HG03139 (cell line): ENCODE measurements at regions not wholly inside any gene's neighbourhood (a gene's known extent, or its start where the extent isn't known, plus 50 kb on each side); places are given as distances from the start of the nearest gene placed in this dataset.

ENCODE experiments used
- ATAC-seq: cut with Tn5 transposase; IDR thresholded peaks from one replicate; pipeline ENCODE4 v1.9.1; 2021; ENCODE audit not compliant: unreplicated experiment

DNA sequence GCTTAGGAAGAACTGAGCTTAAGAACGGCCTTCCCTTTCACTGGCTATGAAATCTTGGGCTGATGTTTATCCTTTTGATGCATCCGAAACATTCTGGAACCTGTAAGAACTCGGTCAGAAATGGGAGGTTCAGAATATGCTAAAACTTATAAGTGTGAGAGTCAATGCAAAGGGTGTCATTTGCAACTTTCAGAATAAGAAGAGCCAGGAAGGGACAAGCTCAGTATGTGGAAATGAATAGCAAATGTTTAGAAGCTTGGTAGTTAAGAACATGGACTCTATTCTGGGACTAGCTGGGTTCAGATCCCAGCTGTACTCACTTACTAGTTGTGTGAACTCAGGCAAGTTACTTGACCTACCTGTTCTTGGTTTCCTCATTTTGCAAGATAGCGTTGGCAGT is 234.1 kb downstream of the OMA1 start:
- ATAC-seq: no peak

DNA sequence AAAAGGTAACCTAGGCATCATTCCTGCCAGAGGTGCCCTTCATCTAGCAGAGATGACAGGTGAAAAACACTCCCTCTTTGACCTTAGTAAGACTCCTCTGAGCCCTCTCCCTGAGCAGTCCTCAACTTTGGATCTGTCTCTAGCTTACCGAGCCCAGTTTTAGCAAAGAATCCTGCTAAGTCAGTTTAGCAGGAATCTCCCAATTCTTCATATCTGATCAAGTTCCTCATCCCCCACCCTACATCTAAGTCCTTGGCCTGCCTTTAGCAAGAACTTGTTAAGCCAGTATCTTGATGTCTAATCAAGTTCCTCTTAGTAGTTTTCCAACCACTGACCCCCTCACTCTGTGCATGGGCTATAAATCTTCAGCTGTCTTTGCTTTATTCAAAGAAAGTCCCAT is 235.6 kb downstream of the OMA1 start:
- no peak for ATAC-seq

GRCh38 chr1:58310469-58310868 is 236.1 kb downstream of the OMA1 start:
- ATAC-seq: no peak

GRCh38 chr1:58308206-58308605 is 238.3 kb downstream of the OMA1 start:
- no peak for ATAC-seq

DNA sequence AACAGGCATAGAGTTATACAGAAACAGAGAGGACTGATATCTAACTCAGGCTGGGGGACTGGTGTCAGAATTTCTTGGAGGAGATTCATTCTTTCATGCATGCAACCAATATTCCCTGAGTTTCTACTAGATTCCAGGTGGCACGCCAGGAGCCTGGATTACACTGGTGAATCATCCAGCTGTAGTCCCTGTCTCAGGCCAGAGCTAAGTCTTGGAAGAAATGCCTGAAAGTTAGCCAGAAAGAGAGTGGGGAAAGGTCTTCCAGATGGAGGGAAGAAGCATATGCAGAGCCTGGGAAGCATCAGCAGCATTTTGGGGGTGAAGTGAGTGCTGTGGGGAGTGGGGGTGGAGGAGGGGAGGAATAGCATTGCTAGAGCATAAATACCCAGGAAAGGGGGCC is 239.1 kb downstream of the OMA1 start:
- ATAC-seq: no peak

- no peak for ATAC-seq
These were observed 240.9 kb downstream of the OMA1 start for GRCh38 chr1:58305622-58306021.

GRCh38 chr1:58304346-58304975 is 242.1 kb downstream of the OMA1 start:
- no peak for ATAC-seq

DNA sequence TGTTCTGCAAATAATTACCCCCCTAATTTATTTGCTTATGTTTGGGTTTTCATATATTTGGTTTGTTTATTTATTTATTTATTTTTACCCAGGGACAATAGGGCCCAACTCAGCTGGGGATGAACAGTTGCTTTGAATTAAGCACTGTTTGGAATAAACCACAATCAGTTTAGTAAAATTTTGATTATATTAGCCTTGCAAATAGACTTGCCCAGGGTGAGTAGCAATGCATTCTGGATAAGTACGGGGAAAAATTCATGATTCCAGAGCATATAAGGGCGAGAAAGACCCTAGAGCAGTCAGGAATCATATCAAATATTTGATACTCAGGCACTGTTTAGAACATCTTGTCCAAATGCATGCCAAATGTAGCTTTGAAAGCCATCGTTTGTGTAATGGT is 242.7 kb downstream of the OMA1 start:
- no peak for ATAC-seq

- ATAC-seq: no peak
These were observed 253.1 kb downstream of the OMA1 start for GRCh38 chr1:58293388-58293787.

DNA sequence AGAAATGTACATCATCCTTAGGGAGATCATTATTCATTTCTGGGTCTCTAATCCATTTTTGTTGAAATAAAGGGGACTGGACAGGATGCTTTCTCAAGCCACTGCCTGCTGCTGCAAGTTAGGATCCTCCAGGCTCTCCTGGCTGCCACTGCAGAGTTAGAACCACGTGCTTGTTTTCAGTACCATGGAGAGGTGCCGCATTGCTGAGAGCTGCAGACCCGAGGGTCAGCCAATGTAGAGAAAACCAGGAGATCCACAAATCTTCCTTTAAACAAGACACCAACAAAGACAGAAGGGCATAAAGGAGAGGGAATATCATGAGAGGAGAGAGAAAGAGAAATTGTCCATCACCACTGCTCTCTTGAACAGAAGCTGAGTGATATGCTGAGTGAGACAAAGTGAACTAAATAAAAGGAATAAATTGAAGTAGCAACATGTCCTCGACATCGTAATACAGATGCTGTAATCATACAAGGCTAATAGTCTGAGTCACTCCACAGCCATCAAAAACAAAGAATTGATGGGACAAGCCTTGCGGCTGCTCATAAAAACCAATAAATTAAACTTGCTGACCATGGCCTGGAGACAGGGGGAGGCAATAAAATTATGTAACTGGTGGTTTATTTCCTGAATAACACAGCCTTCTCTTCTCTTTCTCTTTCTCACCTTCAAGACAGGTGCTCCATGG is 255.7 kb downstream of the OMA1 start:
- no peak for ATAC-seq

GRCh38 chr1:58288624-58289142 is 257.8 kb downstream of the OMA1 start:
- ATAC-seq: no peak

DNA sequence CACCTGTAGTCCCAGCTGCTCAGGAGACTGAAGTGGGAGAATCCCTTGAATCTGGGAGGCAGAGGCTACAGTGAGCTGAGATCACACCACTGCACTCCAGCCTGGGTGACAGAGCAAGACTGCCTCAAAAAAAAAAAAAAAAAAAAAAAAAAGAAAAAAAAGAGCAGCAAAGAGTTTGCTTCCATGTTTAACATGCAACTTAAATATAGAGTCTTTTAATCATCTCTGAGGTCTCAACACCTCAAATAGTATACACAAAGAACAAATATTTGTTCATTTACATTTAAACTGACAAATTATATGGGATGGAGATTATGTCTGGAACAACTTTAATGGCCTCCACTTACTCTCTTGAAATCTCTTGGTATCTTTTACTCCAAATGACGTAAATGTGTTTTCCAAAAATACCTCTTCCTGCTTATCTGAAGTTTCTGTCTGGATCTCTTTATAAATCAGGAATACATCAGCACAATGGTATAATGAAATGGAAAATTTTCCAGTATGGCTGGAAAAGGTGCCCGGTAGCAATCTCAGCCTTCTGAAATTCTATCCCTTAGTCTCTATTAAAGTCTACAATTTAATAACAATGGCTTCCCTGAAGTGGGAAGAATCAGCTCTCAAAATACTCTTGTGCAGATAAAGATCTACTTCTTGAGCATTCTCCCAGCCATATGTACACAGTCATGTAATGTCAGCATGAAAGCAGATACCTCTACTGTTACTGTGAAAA is 258.5 kb downstream of the OMA1 start:
- ATAC-seq: no peak

DNA sequence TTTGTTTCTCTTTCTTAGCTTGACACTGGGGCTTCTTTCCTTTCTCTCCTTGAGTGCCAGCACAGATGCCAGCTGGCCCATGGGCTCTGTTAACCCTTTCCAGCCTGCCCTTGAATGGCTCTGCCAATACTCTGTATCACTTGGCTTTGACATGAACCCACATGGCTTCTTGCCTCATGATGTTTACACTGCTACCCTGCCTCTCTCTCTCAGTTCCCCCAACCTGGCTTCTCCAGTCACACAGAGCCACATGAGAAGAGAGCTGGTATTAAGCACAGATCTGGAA is 262.4 kb downstream of the OMA1 start:
- ATAC-seq: no peak

DNA sequence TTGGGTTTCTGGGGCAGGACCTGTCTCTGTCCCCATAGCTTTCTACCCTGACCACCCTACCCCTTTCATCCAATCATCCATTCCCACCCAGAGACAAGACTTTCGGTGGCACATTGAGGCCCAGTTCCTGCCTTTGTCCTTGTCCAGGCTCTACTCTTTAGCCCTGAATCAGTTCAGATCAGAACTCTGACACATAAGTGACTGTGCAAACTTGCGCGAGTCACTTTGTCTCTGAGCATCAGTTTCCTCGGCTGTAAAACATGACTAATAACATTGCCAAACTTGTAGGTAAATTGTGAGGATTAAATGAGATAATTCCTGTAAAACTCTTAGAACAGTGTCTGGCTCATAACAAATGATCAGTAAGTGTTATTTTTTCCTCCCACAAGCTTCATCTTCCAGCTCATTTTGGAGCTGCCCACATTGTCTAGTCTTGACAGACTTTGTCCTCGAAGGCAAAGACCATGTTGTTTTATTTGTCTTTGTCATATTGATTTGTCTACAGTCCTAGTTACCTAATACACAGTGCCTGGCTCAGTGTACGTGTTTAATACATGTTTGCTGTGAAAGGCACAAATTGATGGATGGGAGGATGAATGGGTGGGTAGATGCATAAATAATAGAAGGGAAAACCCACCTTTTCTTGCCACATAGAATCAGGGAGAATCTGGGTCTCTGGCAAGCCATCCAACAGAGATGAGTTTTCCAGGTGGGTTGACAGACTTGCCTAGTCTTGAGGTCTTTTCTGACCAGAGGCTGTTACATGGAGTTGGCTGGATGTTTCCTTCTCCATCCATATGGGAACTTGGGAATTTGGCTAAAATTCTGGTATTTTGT is 262.9 kb downstream of the OMA1 start:
- no peak for ATAC-seq

GRCh38 chr1:58282623-58283387 is 263.7 kb downstream of the OMA1 start:
- no peak for ATAC-seq

DNA sequence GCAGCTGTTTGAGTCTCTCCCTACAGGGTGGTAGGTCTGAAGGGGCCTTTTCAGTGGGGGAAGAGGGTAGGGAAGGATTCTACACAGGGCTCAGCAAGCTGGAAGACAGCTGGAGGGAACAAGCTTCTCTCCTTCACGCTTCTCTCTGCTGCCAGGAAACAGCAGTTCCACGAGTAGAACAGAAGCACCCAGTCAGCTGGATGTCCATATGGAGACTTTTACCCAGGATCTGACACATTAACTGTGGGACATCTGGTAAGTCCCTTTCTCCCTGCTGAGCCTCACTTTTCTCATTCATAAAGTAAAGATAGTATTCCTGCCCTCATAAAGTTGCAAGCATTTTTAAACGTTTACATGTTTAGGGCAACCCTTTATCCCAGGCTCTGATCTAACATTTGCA is 280.3 kb downstream of the OMA1 start:
- no peak for ATAC-seq

DNA sequence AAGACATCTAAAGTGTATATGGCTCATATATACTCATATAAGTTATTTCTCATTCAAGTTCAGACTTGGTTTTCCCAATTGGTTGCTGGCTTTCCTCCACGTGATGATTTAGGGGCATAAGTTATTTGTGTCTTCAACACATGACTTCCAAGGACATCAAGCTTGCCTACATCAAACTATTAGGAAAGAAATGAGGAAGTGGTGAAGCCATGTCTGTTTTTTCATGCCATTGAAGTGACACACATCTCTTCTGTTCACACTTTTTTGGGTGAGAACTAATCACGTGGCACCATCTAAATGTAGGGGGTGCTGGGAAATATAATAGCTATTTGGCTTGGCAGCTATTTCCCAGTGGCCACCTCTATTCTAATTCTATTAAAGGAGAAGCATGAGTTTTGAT is 282.1 kb downstream of the OMA1 start:
- ATAC-seq: no peak

DNA sequence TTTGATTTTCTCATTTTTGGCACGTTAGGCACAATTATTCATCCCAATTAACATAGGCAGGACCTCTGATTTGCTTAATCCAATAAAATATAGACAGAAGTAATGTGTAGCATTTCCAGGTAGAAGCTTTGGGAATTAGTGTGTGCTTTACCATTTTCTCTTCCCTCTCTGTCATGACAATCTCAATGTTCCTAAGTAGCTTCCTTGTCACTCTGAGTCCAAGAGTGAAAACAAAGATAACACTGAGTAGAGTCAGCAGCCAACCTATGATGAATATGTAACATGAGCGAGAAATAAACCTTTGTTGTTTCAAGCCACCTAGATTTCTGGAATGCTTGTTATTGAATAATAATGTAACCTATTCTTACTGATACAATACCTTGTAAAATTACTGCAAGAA is 283.8 kb downstream of the OMA1 start:
- no peak for ATAC-seq

GRCh38 chr1:58258082-58258481 is 288.4 kb downstream of the OMA1 start:
- no peak for ATAC-seq

GRCh38 chr1:58257003-58257402 is 289.5 kb downstream of the OMA1 start:
- ATAC-seq: no peak

DNA sequence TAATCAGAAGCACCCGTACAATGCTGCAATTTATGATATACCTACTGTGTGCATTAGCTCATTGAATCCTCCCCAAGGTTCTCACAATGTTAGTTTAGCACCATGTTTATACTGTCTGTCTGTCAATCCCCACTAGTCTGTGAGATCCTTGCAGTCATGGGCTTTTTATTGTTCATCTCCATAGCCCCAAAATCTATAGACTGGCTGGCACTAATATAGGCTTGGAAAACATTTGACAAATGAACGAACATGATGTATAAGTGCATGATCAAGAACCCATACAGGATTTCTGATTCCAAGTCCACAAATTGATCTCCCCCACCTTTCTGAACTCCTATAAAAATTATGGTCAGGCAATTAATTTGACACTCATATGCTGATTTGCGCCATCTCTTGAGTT is 290.0 kb downstream of the OMA1 start:
- no peak for ATAC-seq
